Adrenal gland (tissue), 9 donors: ENCODE measurements at regions not wholly inside any gene's neighbourhood (a gene's known extent, or its start where the extent isn't known, plus 50 kb on each side); places are given as distances from the start of the nearest gene placed in this dataset.

ENCODE experiments used
- DNase-seq, 7 donors: peaks; one replicate each; pipeline ENCODE4 v3.0.0-alpha.2; 2019 to 2020
- H3K27ac ChIP-seq, 5 donors: fragments of 200-600 bp; sonication (generic) in 4 of 5; 1 replicate in 3 of 5; 2 replicates in 2 of 5; pipeline versions ENCODE4 v1.5.1 to v1.8.0; 2016 to 2020; ENCODE audit warnings: mild to moderate bottlenecking in 1 of 5
- H3K27me3 ChIP-seq: fragments of 200-600 bp; 2 replicates; pipeline ENCODE4 v1.8.0; 2021
- H3K36me3 ChIP-seq, 2 donors: fragments of 200-600 bp; replicated peaks in 1 of 2; 1 replicate in 1 of 2; 2 replicates in 1 of 2; pipeline versions ENCODE4 v1.5.1 to v1.8.0; 2018 to 2022
- H3K4me1 ChIP-seq, 2 donors: fragments of 200-600 bp; replicated peaks in 1 of 2; 1 replicate in 1 of 2; 2 replicates in 1 of 2; pipeline versions ENCODE4 v1.5.1 to v1.8.0; 2018 to 2021
- H3K4me3 ChIP-seq, 4 donors: fragments of 200-600 bp; sonication (generic) in 3 of 4; one replicate each; pipeline ENCODE4 v1.5.1; 2016 to 2018
- H3K9me3 ChIP-seq, 3 donors: fragments of 200-600 bp; sonication (generic) in 1 of 3; replicated peaks in 1 of 3; 1 replicate in 2 of 3; 2 replicates in 1 of 3; pipeline versions ENCODE4 v1.5.1 to v1.8.0; 2016 to 2021
- CTCF ChIP-seq, 6 experiments: fragments of 450-650 bp in 4 of 6; fragments of 200-600 bp in 2 of 6; sonication (generic) in 1 of 6; IDR thresholded peaks; 1 replicate in 5 of 6; 2 replicates in 1 of 6; pipeline versions ENCODE4 v1.5.1 to v1.8.0; 2016 to 2021; ENCODE audit warnings: antibody characterized with exemption in 6 of 6, mild to moderate bottlenecking in 2 of 6, moderate library complexity in 1 of 6
- POLR2A ChIP-seq, 2 donors: fragments of 450-650 bp; IDR thresholded peaks; one replicate each; pipeline ENCODE4 v1.6.1; 2017; ENCODE audit warnings: antibody characterized with exemption in 2 of 2, mild to moderate bottlenecking in 2 of 2, moderate library complexity in 1 of 2
- WGBS, 4 donors: extraction: QIAGEN DNeasy Blood & Tissue Kit in 2 of 4; methylation state at CpG; one replicate each; pipeline versions ENCODE4 v1.1.5 to v1.1.7; 2013 to 2017; 5-methylcytosine and 5-hydroxymethylcytosine counted together
- intact Hi-C, 2 donors: fragments of 100-400 bp; cut with DNase I; formaldehyde crosslinking; loops; one replicate each; pipeline versions ENCODE4 v1.14.1 to v1.15.0; 2022 to 2023
- donor health status: healthy with polysubstance abuse.
- donor health status: Bipolar disorder and iron deficiency.
- donor health status: DM: yes; HTN: yes; CAD: no.
- donor health status: DM: no; HTN: no; CAD: no.
- donor health status: DM: no; HTN: no; CAD: no.

GRCh38 chr16:52357711-52358110, 189.2 kb downstream of the TOX3 start:
- intact Hi-C loops: no loop called here
- Histone ChIP-seq H3K27ac (no peak overlapping the region), H3K36me3 (no peaks in the 10 kb centered on the region), H3K27me3 (no peaks in the 10 kb centered on the region), H3K9me3 (no peaks in the 10 kb centered on the region), H3K4me3 (no peak overlapping the region), H3K4me1 (no peaks in the 10 kb centered on the region)
- no peak for DNase-seq
- TF ChIP-seq POLR2A (IDR thresholded peaks at IDR 0.05) (no peak), CTCF (IDR thresholded peaks at IDR 0.05) (no peak)
- 33 to 44% (median 42%) methylated on average over 4 of the region's 4 CpGs for WGBS, 4 donors

- H3K36me3 ChIP-seq: no peaks in the 10 kb centered on the region
- H3K4me1 ChIP-seq: no peaks in the 10 kb centered on the region
- intact Hi-C loops: no loop called here
- H3K27ac ChIP-seq: no peak overlapping the region
- no peaks in the 10 kb centered on the region for H3K9me3 ChIP-seq
- no peaks in the 10 kb centered on the region for H3K27me3 ChIP-seq
- TF ChIP-seq POLR2A (IDR thresholded peaks at IDR 0.05) (no peak), CTCF (IDR thresholded peaks at IDR 0.05) (no peak)
- H3K4me3 ChIP-seq: no peak overlapping the region
- WGBS, 4 donors: 70 to 85% (median 76%) methylated on average over 1 of the region's 1 CpG
- DNase-seq: no peak
Measured at GRCh38 chr16:52353249-52353648, 193.7 kb downstream of the TOX3 start.

GRCh38 chr16:52351451-52351850, 195.5 kb downstream of the TOX3 start:
- Histone ChIP-seq H3K4me3 (no peak overlapping the region), H3K9me3 (no peaks in the 10 kb centered on the region), H3K4me1 (no peaks in the 10 kb centered on the region), H3K27me3 (no peaks in the 10 kb centered on the region), H3K27ac (no peak overlapping the region), H3K36me3 (no peaks in the 10 kb centered on the region)
- TF ChIP-seq POLR2A (IDR thresholded peaks at IDR 0.05) (no peak), CTCF (IDR thresholded peaks at IDR 0.05) (no peak)
- WGBS, 4 donors: 61 to 74% (median 70%) methylated on average over 5 of the region's 5 CpGs
- intact Hi-C loops: no loop called here
- DNase-seq: no peak

GRCh38 chr16:52350031-52350642, 196.8 kb downstream of the TOX3 start:
- Histone ChIP-seq H3K4me1 (no peaks in the 10 kb centered on the region), H3K27ac (no peak overlapping the region), H3K27me3 (no peaks in the 10 kb centered on the region), H3K9me3 (no peaks in the 10 kb centered on the region), H3K4me3 (no peak overlapping the region), H3K36me3 (no peaks in the 10 kb centered on the region)
- 57 to 68% (median 64%) methylated on average over 3 of the region's 3 CpGs for WGBS, 4 donors
- TF ChIP-seq CTCF (IDR thresholded peaks at IDR 0.05): no peak
- no peak for TF ChIP-seq POLR2A (IDR thresholded peaks at IDR 0.05)
- DNase-seq: no peak
- intact Hi-C loops: no loop called here
